IMR-90 (cell line): ENCODE measurements at regions not wholly inside any gene's neighbourhood (a gene's known extent, or its start where the extent isn't known, plus 50 kb on each side); places are given as distances from the start of the nearest gene placed in this dataset.
"Not testable (repeated sequence)": the region's sequence is repeated elsewhere in the genome, so short reads cannot be mapped to it uniquely, and the experiment has no call there.

ENCODE experiments used
- CTCF ChIP-seq: conservative IDR thresholded peaks from 2 replicates; pipeline ENCODE4 v1.5.1; 2012; ENCODE audit warnings: mild to moderate bottlenecking, low read depth, low read length, improper control_type of control experiment
- POLR2A ChIP-seq: IDR thresholded peaks from 2 replicates; pipeline ENCODE4 v1.6.1; 2012; ENCODE audit warnings: mild to moderate bottlenecking, low read depth, low read length

- TF ChIP-seq CTCF, POLR2A: not testable (repeated sequence)
Observed at GRCh38 chr11:87764075-87764474, 411.2 kb downstream of the RAB38 start.
